H9 (cell line): ENCODE measurements at regions not wholly inside any gene's neighbourhood (a gene's known extent, or its start where the extent isn't known, plus 50 kb on each side); places are given as distances from the start of the nearest gene placed in this dataset.

Experiments used
- DNase-seq: peaks from one replicate; pipeline ENCODE4 v3.0.0-alpha.2; 2017
- H2AFZ ChIP-seq: one replicate; pipeline ENCODE4 v1.6.1; 2013; ENCODE audit warnings: mild to moderate bottlenecking, low read length, control low read depth, moderate library complexity
- H2AK5ac ChIP-seq: 2 replicates; pipeline ENCODE4 v1.6.1; 2013; ENCODE audit warnings: low read length, control low read depth, mixed read lengths; ENCODE audit not compliant: insufficient read length
- H2BK120ac ChIP-seq: one replicate; pipeline ENCODE4 v1.6.1; 2013; ENCODE audit warnings: low read depth, mild to moderate bottlenecking, low read length, control low read depth, inconsistent platforms; ENCODE audit not compliant: poor library complexity, severe bottlenecking
- H2BK12ac ChIP-seq: 2 replicates; pipeline ENCODE4 v1.6.1; 2013; ENCODE audit warnings: low read length, control low read depth, mixed read lengths, low read depth; ENCODE audit not compliant: insufficient read length
- H2BK15ac ChIP-seq: 2 replicates; pipeline ENCODE4 v1.6.1; 2013; ENCODE audit warnings: low read depth, low read length, control low read depth
- H2BK20ac ChIP-seq: one replicate; pipeline ENCODE4 v1.6.1; 2013; ENCODE audit warnings: low read depth, mild to moderate bottlenecking, low read length, control low read depth, inconsistent platforms; ENCODE audit not compliant: poor library complexity, severe bottlenecking
- H2BK5ac ChIP-seq: 2 replicates; pipeline ENCODE4 v1.6.1; 2013; ENCODE audit warnings: low read length, control low read depth, mixed read lengths; ENCODE audit not compliant: insufficient read length
- H3K14ac ChIP-seq: 2 replicates; pipeline ENCODE4 v1.6.1; 2013; ENCODE audit warnings: low read length, control low read depth; ENCODE audit not compliant: insufficient read depth
- H3K18ac ChIP-seq: 2 replicates; pipeline ENCODE4 v1.6.1; 2013; ENCODE audit warnings: low read depth, mild to moderate bottlenecking, mixed read lengths, low read length, control low read depth; ENCODE audit not compliant: insufficient read length
- H3K23ac ChIP-seq: 2 replicates; pipeline ENCODE4 v1.6.1; 2013; ENCODE audit warnings: low read length, control low read depth, mixed read lengths, low read depth; ENCODE audit not compliant: insufficient read length
- H3K23me2 ChIP-seq: 2 replicates; pipeline ENCODE4 v1.6.1; 2013; ENCODE audit warnings: low read depth, mild to moderate bottlenecking, mixed read lengths, low read length, control low read depth; ENCODE audit not compliant: insufficient read length, poor library complexity, severe bottlenecking
- H3K27ac ChIP-seq: 2 replicates; pipeline ENCODE4 v1.5.1; 2013; ENCODE audit warnings: low read length, control low read depth, mixed read lengths, low read depth; ENCODE audit not compliant: insufficient read length
- H3K27me3 ChIP-seq: 2 replicates; pipeline ENCODE4 v1.6.1; 2013; ENCODE audit warnings: low read length, control low read depth, inconsistent platforms; ENCODE audit not compliant: insufficient read depth
- H3K4ac ChIP-seq: 2 replicates; pipeline ENCODE4 v1.6.1; 2013; ENCODE audit warnings: low read depth, mild to moderate bottlenecking, control low read depth, inconsistent platforms, low read length, moderate library complexity
- H3K4me1 ChIP-seq: 2 replicates; pipeline ENCODE4 v1.6.1; 2013; ENCODE audit warnings: low read length, control low read depth, inconsistent platforms; ENCODE audit not compliant: insufficient read depth
- H3K4me2 ChIP-seq: 2 replicates; pipeline ENCODE4 v1.6.1; 2013; ENCODE audit warnings: low read length, control low read depth, mixed read lengths; ENCODE audit not compliant: insufficient read length, insufficient read depth
- H3K56ac ChIP-seq: 2 replicates; pipeline ENCODE4 v1.6.1; 2013; ENCODE audit warnings: low read depth, mild to moderate bottlenecking, mixed read lengths, low read length, control low read depth; ENCODE audit not compliant: insufficient read length
- H3K79me1 ChIP-seq: 2 replicates; pipeline ENCODE4 v1.6.1; 2013; ENCODE audit warnings: low read depth, mild to moderate bottlenecking, moderate library complexity, low read length, control low read depth, inconsistent platforms; ENCODE audit not compliant: insufficient read depth, poor library complexity, severe bottlenecking
- H3K79me2 ChIP-seq: 2 replicates; pipeline ENCODE4 v1.6.1; 2013; ENCODE audit warnings: low read length, control low read depth, inconsistent platforms; ENCODE audit not compliant: insufficient read depth
- H3K9ac ChIP-seq: 2 replicates; pipeline ENCODE4 v1.6.1; 2013; ENCODE audit warnings: low read length, control low read depth, mixed read lengths; ENCODE audit not compliant: insufficient read length; ENCODE audit errors: extremely low read depth
- H3K9me3 ChIP-seq: one replicate; pipeline ENCODE4 v1.6.1; 2013; ENCODE audit warnings: low read depth, low read length, inconsistent platforms; ENCODE audit not compliant: control insufficient read depth
- H3T11ph ChIP-seq: one replicate; pipeline ENCODE4 v1.6.1; 2013; ENCODE audit warnings: mild to moderate bottlenecking, low read length, control low read depth, inconsistent platforms
- H4K20me1 ChIP-seq: one replicate; pipeline ENCODE4 v1.6.1; 2013; ENCODE audit not compliant: control insufficient read depth, insufficient read length, insufficient read depth
- H4K5ac ChIP-seq: 2 replicates; pipeline ENCODE4 v1.6.1; 2013; ENCODE audit warnings: low read depth, mild to moderate bottlenecking, mixed read lengths, low read length, control low read depth; ENCODE audit not compliant: insufficient read length
- H4K8ac ChIP-seq: replicated peaks from 2 replicates; pipeline ENCODE4 v1.6.1; 2013; ENCODE audit warnings: low read length, control low read depth, mixed read lengths, low read depth; ENCODE audit not compliant: insufficient read length
- H4K91ac ChIP-seq: 2 replicates; pipeline ENCODE4 v1.6.1; 2013; ENCODE audit warnings: low read depth, mild to moderate bottlenecking, moderate library complexity, mixed read lengths, low read length, control low read depth; ENCODE audit not compliant: insufficient read length
- H3K27ac Mint-ChIP-seq, 3 experiments: 2 replicates in 2 of 3; 3 replicates in 1 of 3; pipeline ENCODE4 v1.8.0; 2020 to 2021; ENCODE audit warnings: mixed read lengths in 3 of 3, mild to moderate bottlenecking in 1 of 3, moderate library complexity in 1 of 3
- H3K27me3 Mint-ChIP-seq: 2 replicates; pipeline ENCODE4 v1.8.0; 2021; ENCODE audit warnings: low read depth, mild to moderate bottlenecking, moderate library complexity, mixed read lengths
- H3K36me3 Mint-ChIP-seq, 3 experiments: 2 replicates in 2 of 3; 3 replicates in 1 of 3; pipeline ENCODE4 v1.8.0; 2020 to 2021; ENCODE audit warnings: low read depth in 3 of 3, mixed read lengths in 3 of 3; ENCODE audit not compliant: insufficient read depth in 1 of 3
- H3K4me1 Mint-ChIP-seq, 2 experiments: 2 replicates each; pipeline ENCODE4 v1.8.0; 2020; ENCODE audit warnings: mixed read lengths in 2 of 2
- H3K4me3 Mint-ChIP-seq, 2 experiments: 2 replicates in 1 of 2; 3 replicates in 1 of 2; pipeline ENCODE4 v1.8.0; 2020 to 2021; ENCODE audit warnings: mild to moderate bottlenecking in 2 of 2, mixed read lengths in 2 of 2, moderate library complexity in 1 of 2
- H3K9me3 Mint-ChIP-seq, 2 experiments: 2 replicates in 1 of 2; 3 replicates in 1 of 2; pipeline ENCODE4 v1.8.0; 2020; ENCODE audit warnings: mild to moderate bottlenecking in 2 of 2, mixed read lengths in 2 of 2, moderate library complexity in 1 of 2
- TF ChIP-seq, protein P1 (sequence below): fragments of 200-600 bp; sonication (generic); conservative IDR thresholded peaks from 3 replicates; pipeline ENCODE4 v1.8.0; 2021; ENCODE audit warnings: antibody characterized with exemption, mild to moderate bottlenecking

DNA sequence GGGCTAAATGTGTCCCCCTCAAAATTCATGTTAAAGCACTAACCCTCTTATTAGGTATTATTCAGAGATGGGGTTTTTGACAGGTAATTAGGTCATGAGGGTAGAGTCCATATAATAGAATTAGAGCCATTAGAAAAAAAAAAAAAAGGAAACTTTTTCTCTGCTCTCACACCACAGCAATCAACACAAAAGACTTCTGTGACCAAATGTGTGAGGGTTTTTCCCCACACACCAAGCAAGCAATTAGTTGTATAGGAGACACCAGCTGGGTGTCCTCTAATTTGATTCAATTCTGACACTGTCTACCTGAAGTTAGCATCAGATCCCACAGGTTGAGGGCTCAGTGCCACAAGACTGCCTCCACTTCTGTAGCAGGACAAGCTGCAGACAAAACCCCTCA is 64.6 kb upstream of the GMDS start:
- no peak overlapping the region for H2BK5ac ChIP-seq
- H3K4me3 Mint-ChIP-seq, result no peak overlapping the region

More for the DNA sequence above, 64.6 kb upstream of the GMDS start:
- no peak overlapping the region for H3K56ac ChIP-seq
- H3K23me2 ChIP-seq, result no peaks in the 10 kb centered on the region
- no peak overlapping the region for H2BK20ac ChIP-seq
- TF ChIP-seq, protein P1, sequence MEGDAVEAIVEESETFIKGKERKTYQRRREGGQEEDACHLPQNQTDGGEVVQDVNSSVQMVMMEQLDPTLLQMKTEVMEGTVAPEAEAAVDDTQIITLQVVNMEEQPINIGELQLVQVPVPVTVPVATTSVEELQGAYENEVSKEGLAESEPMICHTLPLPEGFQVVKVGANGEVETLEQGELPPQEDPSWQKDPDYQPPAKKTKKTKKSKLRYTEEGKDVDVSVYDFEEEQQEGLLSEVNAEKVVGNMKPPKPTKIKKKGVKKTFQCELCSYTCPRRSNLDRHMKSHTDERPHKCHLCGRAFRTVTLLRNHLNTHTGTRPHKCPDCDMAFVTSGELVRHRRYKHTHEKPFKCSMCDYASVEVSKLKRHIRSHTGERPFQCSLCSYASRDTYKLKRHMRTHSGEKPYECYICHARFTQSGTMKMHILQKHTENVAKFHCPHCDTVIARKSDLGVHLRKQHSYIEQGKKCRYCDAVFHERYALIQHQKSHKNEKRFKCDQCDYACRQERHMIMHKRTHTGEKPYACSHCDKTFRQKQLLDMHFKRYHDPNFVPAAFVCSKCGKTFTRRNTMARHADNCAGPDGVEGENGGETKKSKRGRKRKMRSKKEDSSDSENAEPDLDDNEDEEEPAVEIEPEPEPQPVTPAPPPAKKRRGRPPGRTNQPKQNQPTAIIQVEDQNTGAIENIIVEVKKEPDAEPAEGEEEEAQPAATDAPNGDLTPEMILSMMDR, result no peak
- peaks cover 1% of the 10 kb centered on the region; the same call in 1 of the 2 replicates for H3K27me3 Mint-ChIP-seq
- H3K36me3 Mint-ChIP-seq, result peaks cover 4 to 10% (median 6%) of the 10 kb centered on the region in 3 experiments; a peak in 5 of 7 replicates
- H3T11ph ChIP-seq, result no peak overlapping the region
- H3K4me2 ChIP-seq, result no peak overlapping the region
- H2BK12ac ChIP-seq, result no peak overlapping the region
- H3K79me2 ChIP-seq, result no peaks in the 10 kb centered on the region
- H3K27ac Mint-ChIP-seq, result no peak overlapping the region
- no peak overlapping the region for H3K14ac ChIP-seq
- no peak overlapping the region for H2AK5ac ChIP-seq
- no peaks in the 10 kb centered on the region for H4K20me1 ChIP-seq
- H2AFZ ChIP-seq, result no peak overlapping the region
- DNase-seq, result no peak
- H3K23ac ChIP-seq, result no peak overlapping the region
- H3K4ac ChIP-seq, result no peak overlapping the region
- H3K27ac ChIP-seq, result no peak overlapping the region
- no peak overlapping the region for H4K91ac ChIP-seq
- no peaks in the 10 kb centered on the region for H3K9me3 ChIP-seq
- H3K9ac ChIP-seq, result no peak overlapping the region
- peaks cover 5 to 6% of the 10 kb centered on the region in 2 experiments for H3K4me1 Mint-ChIP-seq
- no peak overlapping the region for H4K5ac ChIP-seq
- no peaks in the 10 kb centered on the region for H3K27me3 ChIP-seq
- H3K4me1 ChIP-seq, result no peaks in the 10 kb centered on the region
- no peaks in the 10 kb centered on the region for H3K79me1 ChIP-seq
- H2BK15ac ChIP-seq, result no peak overlapping the region
- H3K9me3 Mint-ChIP-seq, result peaks cover 0 to 6% of the 10 kb centered on the region in 2 experiments; a peak in 2 of 5 replicates
- no peak overlapping the region for H2BK120ac ChIP-seq
- no peak overlapping the region for H4K8ac ChIP-seq
- H3K18ac ChIP-seq, result no peak overlapping the region
